OCI-LY7 (cell line): ENCODE measurements at regions not wholly inside any gene's neighbourhood (a gene's known extent, or its start where the extent isn't known, plus 50 kb on each side); places are given as distances from the start of the nearest gene placed in this dataset.

Experiments used
- BruUV-seq: library from RNA; stranded (reverse); fragments of 400-500 nt; replicated peaks from 2 replicates; lab custom pipeline; 2021; lab: Mats Ljungman, UMichigan
- CTCF ChIA-PET: fragments of 300-600 bp; sonication (Branson Sonifier 250); formaldehyde crosslinking; loops from one replicate; lab custom pipeline; 2022; ENCODE audit warnings: antibody characterized with exemption; ENCODE audit not compliant: unreplicated experiment; lab: Charles Lee
- POLR2A ChIA-PET: fragments of 300-600 bp; sonication (Branson Sonifier 250); formaldehyde crosslinking; loops from one replicate; lab custom pipeline; 2022; ENCODE audit warnings: antibody characterized with exemption; lab: Charles Lee
- DNase-seq: peaks from one replicate; pipeline ENCODE4 v3.0.0-alpha.2; 2015; ENCODE audit warnings: low spot score
- H2AFZ ChIP-seq: fragments of 200-600 bp; sonication (generic), shearing (Covaris generic); 2 replicates; pipeline ENCODE4 v1.6.1; 2014; ENCODE audit warnings: mild to moderate bottlenecking, antibody characterized with exemption, low read length, moderate library complexity
- H3K27ac ChIP-seq: fragments of 200-600 bp; sonication (generic); 2 replicates; pipeline ENCODE4 v1.5.1; 2014; ENCODE audit warnings: mixed run types, low read depth, mild to moderate bottlenecking, moderate library complexity, low read length, inconsistent platforms; ENCODE audit not compliant: poor library complexity, severe bottlenecking
- H3K36me3 ChIP-seq: fragments of 200-600 bp; sonication (generic); 2 replicates; pipeline ENCODE4 v1.6.1; 2014; ENCODE audit warnings: mild to moderate bottlenecking, antibody characterized with exemption, low read length, moderate library complexity, mixed read lengths; ENCODE audit not compliant: insufficient read depth
- H3K4me1 ChIP-seq: fragments of 200-600 bp; sonication (generic); 2 replicates; pipeline ENCODE4 v1.5.1; 2014; ENCODE audit warnings: mild to moderate bottlenecking, low read length; ENCODE audit not compliant: insufficient read depth, poor library complexity, severe bottlenecking
- H3K4me2 ChIP-seq: fragments of 200-600 bp; sonication (generic); 2 replicates; pipeline ENCODE4 v1.6.1; 2014; ENCODE audit warnings: mild to moderate bottlenecking, low read length
- H3K4me3 ChIP-seq: fragments of 200-600 bp; sonication (generic); 2 replicates; pipeline ENCODE4 v1.5.1; 2014; ENCODE audit warnings: mild to moderate bottlenecking, low read depth, low read length; ENCODE audit not compliant: poor library complexity, severe bottlenecking
- H3K79me2 ChIP-seq: fragments of 200-600 bp; sonication (generic); 2 replicates; pipeline ENCODE4 v1.6.1; 2016; ENCODE audit warnings: low read depth, mild to moderate bottlenecking, low read length, moderate library complexity, mixed read lengths; ENCODE audit not compliant: insufficient read depth
- H3K9me2 ChIP-seq: fragments of 200-600 bp; sonication (generic); 2 replicates; pipeline ENCODE4 v1.6.1; 2016; ENCODE audit warnings: mild to moderate bottlenecking, low read length, mixed read lengths; ENCODE audit not compliant: insufficient read depth
- H3K9me3 ChIP-seq: fragments of 200-600 bp; sonication (generic); 2 replicates; pipeline ENCODE4 v1.6.1; 2014; ENCODE audit warnings: mild to moderate bottlenecking, mixed run types, low read length, mixed read lengths
- H4K20me1 ChIP-seq: fragments of 200-600 bp; sonication (generic); 2 replicates; pipeline ENCODE4 v1.6.1; 2014; ENCODE audit warnings: mild to moderate bottlenecking, antibody characterized with exemption, low read length, moderate library complexity, mixed read lengths; ENCODE audit not compliant: insufficient read depth
- EZH2phosphoT487 ChIP-seq: fragments of 200-600 bp; sonication (generic); IDR thresholded peaks from 2 replicates; pipeline ENCODE4 v1.6.1; 2018; ENCODE audit warnings: low read depth, borderline replicate concordance, mild to moderate bottlenecking, mixed run types, antibody characterized with exemption, low read length, moderate library complexity, mixed read lengths
- intact Hi-C: fragments of 100-400 bp; cut with micrococcal nuclease; formaldehyde crosslinking; loops from one replicate; pipeline ENCODE4 v1.10.0; 2022; ENCODE audit not compliant: unreplicated experiment
- TF ChIP-seq, protein P1 (sequence below): fragments of 200-600 bp; sonication (generic); conservative IDR thresholded peaks from 2 replicates; pipeline ENCODE4 v1.5.1; 2014; ENCODE audit warnings: mild to moderate bottlenecking, antibody characterized with exemption, low read length, moderate library complexity, mixed read lengths

DNA sequence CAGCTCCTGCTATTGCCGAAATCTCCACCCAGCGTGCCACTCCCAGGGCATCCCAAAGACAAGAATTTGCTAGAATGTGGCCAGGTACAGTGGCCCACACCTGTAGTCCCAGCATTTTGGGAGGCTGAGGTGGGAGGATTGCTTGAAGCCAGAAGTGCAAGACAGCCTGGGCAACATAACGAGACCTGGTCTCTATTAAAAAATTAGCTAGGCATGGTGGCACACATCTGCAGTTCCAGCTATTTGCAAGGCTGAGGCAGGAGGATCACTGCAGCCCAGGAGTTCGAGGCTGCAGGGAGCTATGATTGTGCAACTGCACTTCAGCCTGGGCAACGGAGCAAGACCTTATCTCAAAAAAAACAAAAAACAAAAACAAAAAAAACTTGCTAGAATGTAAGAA, 73.3 kb upstream of the LYZL2 start:
- no peak for TF ChIP-seq EZH2phosphoT487
- TF ChIP-seq, protein P1, sequence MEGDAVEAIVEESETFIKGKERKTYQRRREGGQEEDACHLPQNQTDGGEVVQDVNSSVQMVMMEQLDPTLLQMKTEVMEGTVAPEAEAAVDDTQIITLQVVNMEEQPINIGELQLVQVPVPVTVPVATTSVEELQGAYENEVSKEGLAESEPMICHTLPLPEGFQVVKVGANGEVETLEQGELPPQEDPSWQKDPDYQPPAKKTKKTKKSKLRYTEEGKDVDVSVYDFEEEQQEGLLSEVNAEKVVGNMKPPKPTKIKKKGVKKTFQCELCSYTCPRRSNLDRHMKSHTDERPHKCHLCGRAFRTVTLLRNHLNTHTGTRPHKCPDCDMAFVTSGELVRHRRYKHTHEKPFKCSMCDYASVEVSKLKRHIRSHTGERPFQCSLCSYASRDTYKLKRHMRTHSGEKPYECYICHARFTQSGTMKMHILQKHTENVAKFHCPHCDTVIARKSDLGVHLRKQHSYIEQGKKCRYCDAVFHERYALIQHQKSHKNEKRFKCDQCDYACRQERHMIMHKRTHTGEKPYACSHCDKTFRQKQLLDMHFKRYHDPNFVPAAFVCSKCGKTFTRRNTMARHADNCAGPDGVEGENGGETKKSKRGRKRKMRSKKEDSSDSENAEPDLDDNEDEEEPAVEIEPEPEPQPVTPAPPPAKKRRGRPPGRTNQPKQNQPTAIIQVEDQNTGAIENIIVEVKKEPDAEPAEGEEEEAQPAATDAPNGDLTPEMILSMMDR, result no peak
- Histone ChIP-seq H3K36me3 (peaks cover 4% of the 10 kb centered on the region; the same call in 1 of the 2 replicates), H4K20me1 (no peaks in the 10 kb centered on the region), H3K9me3 (no peaks in the 10 kb centered on the region; the same call in 1 of the 2 replicates), H3K9me2 (no peaks in the 10 kb centered on the region), H3K79me2 (peaks cover 36% of the 10 kb centered on the region), H3K4me2 (peak overlapping the region; percentile 99), H3K4me1 (peaks cover 92% of the 10 kb centered on the region), H3K27ac (peak overlapping the region; percentile 100), H3K4me3 (peak overlapping the region; percentile 76), H2AFZ (no peak overlapping the region)
- ChIA-PET CTCF (no interaction called here), POLR2A (interaction anchor here (0.7 to 3.4 kb wide), 8 partner anchors 10 to 138 kb away, joined by 3 to 12 read pairs (median 6); no protein-coding TSS in a partner anchor)
- DNase-seq, result peak; percentile 44
- BruUV-seq, result no TSS peak
- intact Hi-C loops, result loop anchor here (5.0 to 10.0 kb wide), 2 partner anchors 1221 to 1352 kb away; partner anchors contain the start of gene KIF5B

DNA sequence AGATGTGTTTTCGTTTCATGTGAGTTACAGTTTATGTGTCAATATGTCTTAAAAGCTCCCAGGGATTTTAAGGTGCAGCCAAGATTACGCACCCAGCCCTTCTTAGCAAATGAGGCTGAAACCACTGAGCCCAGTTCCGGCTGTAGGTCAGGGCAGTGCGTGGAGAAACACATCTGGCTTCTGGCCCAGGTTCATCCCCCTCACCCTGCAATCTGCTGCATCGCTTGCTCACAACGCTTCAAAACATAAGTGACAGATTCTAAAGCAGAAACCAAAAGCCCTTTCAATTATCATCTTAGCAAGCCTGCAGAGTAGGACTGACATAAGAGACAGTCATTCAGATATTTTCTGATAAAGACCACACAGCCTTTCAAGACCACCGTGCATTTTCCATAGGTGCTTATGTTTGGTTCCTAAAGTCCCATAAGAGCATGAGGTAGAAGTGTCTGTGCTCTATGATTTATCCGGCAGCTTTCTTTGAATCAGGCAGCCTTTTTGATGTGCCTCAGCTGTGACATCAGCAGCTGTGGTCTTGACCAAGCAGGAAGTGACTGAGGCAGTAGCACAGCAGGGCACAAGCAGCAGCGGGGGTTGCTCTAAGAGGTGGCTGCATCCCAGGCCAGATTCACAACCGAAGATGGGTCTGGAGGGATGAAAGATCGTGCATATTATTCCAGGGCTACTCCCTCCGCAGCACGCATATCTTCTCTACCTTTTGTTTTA, 72.1 kb upstream of the LYZL2 start:
- no peak overlapping the region for H2AFZ ChIP-seq
- POLR2A ChIA-PET, result interaction anchor here (0.6 to 2.8 kb wide), 9 partner anchors 8 to 20 kb away, joined by 3 to 10 read pairs (median 4); no protein-coding TSS in a partner anchor

More for the DNA sequence above, 72.1 kb upstream of the LYZL2 start:
- Histone ChIP-seq H3K4me3 (peak overlapping the region; percentile 76), H4K20me1 (no peaks in the 10 kb centered on the region), H3K27ac (peak overlapping the region; percentile 100), H3K79me2 (peaks cover 36% of the 10 kb centered on the region), H3K9me3 (no peaks in the 10 kb centered on the region), H3K36me3 (peaks cover 4% of the 10 kb centered on the region; the same call in 1 of the 2 replicates), H3K4me1 (peaks cover 94% of the 10 kb centered on the region), H3K4me2 (peak overlapping the region; percentile 99), H3K9me2 (no peaks in the 10 kb centered on the region)
- CTCF ChIA-PET, result no interaction called here
- intact Hi-C loops, result loop anchor here (5.0 to 10.0 kb wide), 2 partner anchors 1219 to 1353 kb away; partner anchors contain the start of gene KIF5B
- TF ChIP-seq, protein P1, result no peak
- no peak for TF ChIP-seq EZH2phosphoT487
- BruUV-seq, result no TSS peak
- peak; percentile 87 for DNase-seq
